ENCODE measurements at regions not wholly inside any gene's neighbourhood (a gene's known extent, or its start where the extent isn't known, plus 50 kb on each side); places are given as distances from the start of the nearest gene placed in this dataset.

GRCh38 chr5:56311306-56311905, 78.3 kb upstream of the ANKRD55 start:
- Histone ChIP-seq H4K20me1 (ENCODE audit: control insufficient read depth, insufficient read depth, insufficient read length) (no peaks in the 10 kb centered on the region), H3K9me3 (ENCODE audit: control insufficient read depth, low read depth, low read length) (no peaks in the 10 kb centered on the region), H3K18ac (ENCODE audit: insufficient read length, low read depth, low read length) (no peak overlapping the region), H2AFZ (ENCODE audit: low read length) (no peak overlapping the region), H2BK120ac (ENCODE audit: low read depth, low read length, poor library complexity, severe bottlenecking) (no peak overlapping the region), H2BK12ac (ENCODE audit: insufficient read length, low read depth, low read length) (no peak overlapping the region), H2AK5ac (ENCODE audit: insufficient read length, low read length) (no peak overlapping the region), H3K14ac (ENCODE audit: insufficient read depth, low read length) (no peak overlapping the region), H3K79me2 (ENCODE audit: insufficient read depth, low read length) (0 out of 2 replicates have a peak, but pooled peaks cover 2% of the 10 kb centered on the region), H2BK20ac (ENCODE audit: low read depth, low read length, poor library complexity, severe bottlenecking) (no peak overlapping the region), H3K4ac (ENCODE audit: low read depth, low read length) (no peak overlapping the region), H3T11ph (ENCODE audit: low read length) (no peak overlapping the region), H3K23ac (ENCODE audit: insufficient read length, low read depth, low read length) (no peak overlapping the region), H3K23me2 (ENCODE audit: insufficient read length, low read depth, low read length, poor library complexity, severe bottlenecking) (no peaks in the 10 kb centered on the region), H4K91ac (ENCODE audit: insufficient read length, low read depth, low read length) (no peak overlapping the region), H3K27me3 (ENCODE audit: insufficient read depth, low read length) (no peaks in the 10 kb centered on the region), H3K4me2 (ENCODE audit: insufficient read depth, insufficient read length, low read length) (no peak overlapping the region), H3K79me1 (ENCODE audit: insufficient read depth, low read depth, low read length, poor library complexity, severe bottlenecking) (no peaks in the 10 kb centered on the region), H3K27ac (ENCODE audit: insufficient read length, low read depth, low read length) (no peak overlapping the region), H4K5ac (ENCODE audit: insufficient read length, low read depth, low read length) (no peak overlapping the region), H3K56ac (ENCODE audit: insufficient read length, low read depth, low read length) (no peak overlapping the region), H2BK5ac (ENCODE audit: insufficient read length, low read length) (no peak overlapping the region), H4K8ac (replicated peaks; ENCODE audit: insufficient read length, low read depth, low read length) (no peak overlapping the region), H3K9ac (ENCODE audit: extremely low read depth, insufficient read length, low read length) (no peak overlapping the region), H3K4me1 (ENCODE audit: insufficient read depth, low read length) (peaks cover 2% of the 10 kb centered on the region; the same call in 1 of the 2 replicates), H2BK15ac (ENCODE audit: low read depth, low read length) (no peak overlapping the region)
- Mint-ChIP-seq H3K4me1 (peaks cover 3 to 6% of the 10 kb centered on the region in 2 experiments), H3K27ac (no peak overlapping the region), H3K9me3 (peaks cover 0 to 8% of the 10 kb centered on the region in 2 experiments; a peak in 3 of 5 replicates), H3K36me3 (ENCODE audit: insufficient read depth in 1 of 3, low read depth in 3 of 3) (no peaks in the 10 kb centered on the region; a peak in 1 of 7 replicates), H3K4me3 (no peak overlapping the region), H3K27me3 (ENCODE audit: low read depth) (no peaks in the 10 kb centered on the region; the same call in 1 of the 2 replicates)
- no peak for TF ChIP-seq CTCF (conservative IDR thresholded peaks at IDR 0.05)
- no CpG with 5 or more reads among the region's 5 CpGs for WGBS (ENCODE audit: extremely low coverage, insufficient read length, low lambda C conversion rate)
- DNase-seq, result no peak

Measured in H9 (cell line).